GM23338 (cell line): ENCODE measurements at regions not wholly inside any gene's neighbourhood (a gene's known extent, or its start where the extent isn't known, plus 50 kb on each side); places are given as distances from the start of the nearest gene placed in this dataset.

Source experiments
- ATAC-seq: fragments of 200-7000 bp; cut with Tn5 transposase; 3 replicates; pipeline ENCODE4 v1.9.1; 2020
- DNase-seq: peaks from one replicate; pipeline ENCODE4 v3.0.0-alpha.2; 2015; ENCODE audit warnings: low spot score
- H2AFZ ChIP-seq: fragments of 200-600 bp; sonication (generic); 2 replicates; pipeline ENCODE4 v1.8.0; 2016; ENCODE audit warnings: antibody characterized with exemption, mild to moderate bottlenecking, moderate library complexity
- H3F3A ChIP-seq: fragments of 200-600 bp; sonication (generic); replicated peaks from 2 replicates; pipeline ENCODE4 v1.8.0; 2017; ENCODE audit warnings: antibody characterized with exemption, mixed run types, low read depth
- H3K27ac ChIP-seq: fragments of 200-600 bp; sonication (generic); 2 replicates; pipeline ENCODE4 v1.6.1; 2016; ENCODE audit warnings: low read depth
- H3K27me3 ChIP-seq: fragments of 200-600 bp; sonication (generic); 2 replicates; pipeline ENCODE4 v1.8.0; 2016; ENCODE audit warnings: mild to moderate bottlenecking, mixed run types, moderate library complexity; ENCODE audit not compliant: insufficient read depth
- H3K36me3 ChIP-seq: fragments of 200-600 bp; sonication (generic); 2 replicates; pipeline ENCODE4 v1.8.0; 2016; ENCODE audit warnings: mild to moderate bottlenecking; ENCODE audit not compliant: insufficient read depth
- H3K4me1 ChIP-seq: fragments of 200-600 bp; sonication (generic); 2 replicates; pipeline ENCODE4 v1.8.0; 2016; ENCODE audit warnings: mild to moderate bottlenecking, moderate library complexity; ENCODE audit not compliant: insufficient read depth
- H3K4me2 ChIP-seq: fragments of 200-600 bp; sonication (generic); 2 replicates; pipeline ENCODE4 v1.7.1; 2017; ENCODE audit warnings: mixed run types
- H3K4me3 ChIP-seq: fragments of 200-600 bp; sonication (generic); 2 replicates; pipeline ENCODE4 v1.6.1; 2016; ENCODE audit warnings: mixed run types
- H3K79me2 ChIP-seq: fragments of 200-600 bp; sonication (generic); replicated peaks from 2 replicates; pipeline ENCODE4 v1.8.0; 2017; ENCODE audit warnings: mild to moderate bottlenecking; ENCODE audit not compliant: insufficient read depth
- H3K9me2 ChIP-seq: fragments of 200-600 bp; sonication (generic); 2 replicates; pipeline ENCODE4 v1.8.0; 2017; ENCODE audit not compliant: insufficient read depth
- H4K20me1 ChIP-seq: fragments of 200-600 bp; sonication (generic); replicated peaks from 2 replicates; pipeline ENCODE4 v1.8.0; 2017; ENCODE audit warnings: mild to moderate bottlenecking; ENCODE audit not compliant: insufficient read depth
- H3K27ac Mint-ChIP-seq: 2 replicates; pipeline ENCODE4 v1.8.0; 2020; ENCODE audit warnings: inconsistent platforms, mild to moderate bottlenecking, moderate library complexity, mixed read lengths
- H3K27me3 Mint-ChIP-seq: 3 replicates; pipeline ENCODE4 v1.8.0; 2022; ENCODE audit warnings: low read depth, mild to moderate bottlenecking, moderate library complexity, mixed read lengths, inconsistent platforms; ENCODE audit not compliant: insufficient read depth, poor library complexity
- H3K36me3 Mint-ChIP-seq: 3 replicates; pipeline ENCODE4 v1.8.0; 2021; ENCODE audit warnings: low read depth, mild to moderate bottlenecking, inconsistent platforms, moderate library complexity, mixed read lengths
- H3K4me1 Mint-ChIP-seq: 3 replicates; pipeline ENCODE4 v1.8.0; 2020; ENCODE audit warnings: mild to moderate bottlenecking, inconsistent platforms, mixed read lengths
- H3K4me3 Mint-ChIP-seq: 3 replicates; pipeline ENCODE4 v1.8.0; 2021; ENCODE audit warnings: moderate library complexity, mild to moderate bottlenecking, inconsistent platforms, mixed read lengths
- H3K9me3 Mint-ChIP-seq: 3 replicates; pipeline ENCODE4 v1.8.0; 2020; ENCODE audit warnings: moderate library complexity, mild to moderate bottlenecking, inconsistent platforms, mixed read lengths
- CREB1 ChIP-seq: fragments of 250-450 bp; sonication (Bioruptor Pico); IDR thresholded peaks from 2 replicates; pipeline ENCODE4 v1.5.0; 2020; ENCODE audit warnings: low read depth, mild to moderate bottlenecking, moderate library complexity
- CTCF ChIP-seq, 2 experiments: fragments of 200-600 bp in 1 of 2; sonication (generic) in 1 of 2; conservative IDR thresholded peaks; 2 replicates each; pipeline versions ENCODE4 v1.5.1 to v1.6.1; 2016 to 2017; ENCODE audit warnings: antibody characterized with exemption in 2 of 2, low read depth in 2 of 2, mild to moderate bottlenecking in 2 of 2, moderate library complexity in 1 of 2
- EZH2 ChIP-seq: fragments of 200-600 bp; sonication (generic); IDR thresholded peaks from one replicate; pipeline ENCODE4 v1.8.0; 2017; ENCODE audit warnings: antibody characterized with exemption, mild to moderate bottlenecking, low read depth; ENCODE audit not compliant: unreplicated experiment
- EZH2phosphoT487 ChIP-seq: fragments of 200-600 bp; sonication (generic); IDR thresholded peaks from one replicate; pipeline ENCODE4 v1.8.1; 2018; ENCODE audit warnings: antibody characterized with exemption; ENCODE audit not compliant: unreplicated experiment
- NANOG ChIP-seq: IDR thresholded peaks from 2 replicates; pipeline ENCODE4 v1.6.1; 2016; ENCODE audit warnings: antibody characterized with exemption, borderline replicate concordance
- POLR2AphosphoS5 ChIP-seq: IDR thresholded peaks from 2 replicates; pipeline ENCODE4 v1.6.1; 2016; ENCODE audit warnings: antibody characterized with exemption, low read depth
- ZNF114 ChIP-seq: fragments of 250-450 bp; sonication (Bioruptor Pico); IDR thresholded peaks from 2 replicates; pipeline ENCODE4 v1.5.0; 2020; ENCODE audit warnings: mild to moderate bottlenecking, moderate library complexity
- ZNF331 ChIP-seq: fragments of 250-450 bp; sonication (Bioruptor Pico); IDR thresholded peaks from 2 replicates; pipeline ENCODE4 v1.5.0; 2020; ENCODE audit warnings: low read depth, mild to moderate bottlenecking, moderate library complexity
- TF ChIP-seq, protein P1 (sequence below): fragments of 250-450 bp; sonication (Bioruptor Pico); IDR thresholded peaks from 2 replicates; pipeline ENCODE4 v1.5.0; 2020; ENCODE audit warnings: mild to moderate bottlenecking, moderate library complexity
- TF ChIP-seq, protein P2 (sequence below): IDR thresholded peaks from 2 replicates; pipeline ENCODE4 v1.6.1; 2016; ENCODE audit warnings: antibody characterized with exemption
- TF ChIP-seq, protein P3 (sequence below): IDR thresholded peaks from one replicate; pipeline ENCODE4 v1.6.1; 2018; ENCODE audit warnings: antibody characterized with exemption; ENCODE audit not compliant: unreplicated experiment

DNA sequence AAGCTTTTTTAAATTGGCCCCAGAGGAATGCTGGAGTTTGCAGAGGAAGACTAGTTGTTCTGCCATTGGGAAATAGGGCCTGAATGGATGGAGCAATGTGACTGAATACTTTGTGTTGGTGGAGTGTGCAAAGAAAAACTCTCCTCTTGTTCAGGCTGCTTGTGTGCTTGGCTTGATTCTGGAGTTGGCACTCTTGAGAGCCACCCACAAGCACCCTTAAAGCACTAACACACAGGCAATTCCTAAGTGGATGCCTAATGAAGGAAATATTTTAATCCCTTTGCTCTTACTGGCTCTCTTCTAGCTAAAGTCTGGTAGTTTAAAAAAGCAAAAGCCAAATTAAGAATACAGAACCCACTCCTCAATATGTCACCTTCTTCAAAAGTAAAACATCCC lies 304.4 kb upstream of the C2CD4B start (continued):
- TF ChIP-seq, protein P1, sequence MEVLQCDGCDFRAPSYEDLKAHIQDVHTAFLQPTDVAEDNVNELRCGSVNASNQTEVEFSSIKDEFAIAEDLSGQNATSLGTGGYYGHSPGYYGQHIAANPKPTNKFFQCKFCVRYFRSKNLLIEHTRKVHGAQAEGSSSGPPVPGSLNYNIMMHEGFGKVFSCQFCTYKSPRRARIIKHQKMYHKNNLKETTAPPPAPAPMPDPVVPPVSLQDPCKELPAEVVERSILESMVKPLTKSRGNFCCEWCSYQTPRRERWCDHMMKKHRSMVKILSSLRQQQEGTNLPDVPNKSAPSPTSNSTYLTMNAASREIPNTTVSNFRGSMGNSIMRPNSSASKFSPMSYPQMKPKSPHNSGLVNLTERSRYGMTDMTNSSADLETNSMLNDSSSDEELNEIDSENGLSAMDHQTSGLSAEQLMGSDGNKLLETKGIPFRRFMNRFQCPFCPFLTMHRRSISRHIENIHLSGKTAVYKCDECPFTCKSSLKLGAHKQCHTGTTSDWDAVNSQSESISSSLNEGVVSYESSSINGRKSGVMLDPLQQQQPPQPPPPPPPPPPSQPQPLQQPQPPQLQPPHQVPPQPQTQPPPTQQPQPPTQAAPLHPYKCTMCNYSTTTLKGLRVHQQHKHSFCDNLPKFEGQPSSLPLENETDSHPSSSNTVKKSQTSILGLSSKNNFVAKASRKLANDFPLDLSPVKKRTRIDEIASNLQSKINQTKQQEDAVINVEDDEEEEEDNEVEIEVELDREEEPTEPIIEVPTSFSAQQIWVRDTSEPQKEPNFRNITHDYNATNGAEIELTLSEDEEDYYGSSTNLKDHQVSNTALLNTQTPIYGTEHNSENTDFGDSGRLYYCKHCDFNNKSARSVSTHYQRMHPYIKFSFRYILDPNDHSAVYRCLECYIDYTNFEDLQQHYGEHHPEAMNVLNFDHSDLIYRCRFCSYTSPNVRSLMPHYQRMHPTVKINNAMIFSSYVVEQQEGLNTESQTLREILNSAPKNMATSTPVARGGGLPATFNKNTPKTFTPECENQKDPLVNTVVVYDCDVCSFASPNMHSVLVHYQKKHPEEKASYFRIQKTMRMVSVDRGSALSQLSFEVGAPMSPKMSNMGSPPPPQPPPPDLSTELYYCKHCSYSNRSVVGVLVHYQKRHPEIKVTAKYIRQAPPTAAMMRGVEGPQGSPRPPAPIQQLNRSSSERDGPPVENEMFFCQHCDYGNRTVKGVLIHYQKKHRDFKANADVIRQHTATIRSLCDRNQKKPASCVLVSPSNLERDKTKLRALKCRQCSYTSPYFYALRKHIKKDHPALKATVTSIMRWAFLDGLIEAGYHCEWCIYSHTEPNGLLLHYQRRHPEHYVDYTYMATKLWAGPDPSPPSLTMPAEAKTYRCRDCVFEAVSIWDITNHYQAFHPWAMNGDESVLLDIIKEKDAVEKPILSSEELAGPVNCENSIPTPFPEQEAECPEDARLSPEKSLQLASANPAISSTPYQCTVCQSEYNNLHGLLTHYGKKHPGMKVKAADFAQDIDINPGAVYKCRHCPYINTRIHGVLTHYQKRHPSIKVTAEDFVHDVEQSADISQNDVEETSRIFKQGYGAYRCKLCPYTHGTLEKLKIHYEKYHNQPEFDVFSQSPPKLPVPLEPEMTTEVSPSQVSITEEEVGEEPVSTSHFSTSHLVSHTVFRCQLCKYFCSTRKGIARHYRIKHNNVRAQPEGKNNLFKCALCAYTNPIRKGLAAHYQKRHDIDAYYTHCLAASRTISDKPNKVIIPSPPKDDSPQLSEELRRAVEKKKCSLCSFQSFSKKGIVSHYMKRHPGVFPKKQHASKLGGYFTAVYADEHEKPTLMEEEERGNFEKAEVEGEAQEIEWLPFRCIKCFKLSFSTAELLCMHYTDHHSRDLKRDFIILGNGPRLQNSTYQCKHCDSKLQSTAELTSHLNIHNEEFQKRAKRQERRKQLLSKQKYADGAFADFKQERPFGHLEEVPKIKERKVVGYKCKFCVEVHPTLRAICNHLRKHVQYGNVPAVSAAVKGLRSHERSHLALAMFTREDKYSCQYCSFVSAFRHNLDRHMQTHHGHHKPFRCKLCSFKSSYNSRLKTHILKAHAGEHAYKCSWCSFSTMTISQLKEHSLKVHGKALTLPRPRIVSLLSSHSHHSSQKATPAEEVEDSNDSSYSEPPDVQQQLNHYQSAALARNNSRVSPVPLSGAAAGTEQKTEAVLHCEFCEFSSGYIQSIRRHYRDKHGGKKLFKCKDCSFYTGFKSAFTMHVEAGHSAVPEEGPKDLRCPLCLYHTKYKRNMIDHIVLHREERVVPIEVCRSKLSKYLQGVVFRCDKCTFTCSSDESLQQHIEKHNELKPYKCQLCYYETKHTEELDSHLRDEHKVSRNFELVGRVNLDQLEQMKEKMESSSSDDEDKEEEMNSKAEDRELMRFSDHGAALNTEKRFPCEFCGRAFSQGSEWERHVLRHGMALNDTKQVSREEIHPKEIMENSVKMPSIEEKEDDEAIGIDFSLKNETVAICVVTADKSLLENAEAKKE (CRISPR knock-in tag): no peak

GRCh38 chr15:62469874-62470688 lies 305.0 kb upstream of the C2CD4B start:
- ATAC-seq: peak; percentile 68
- no peaks in the 10 kb centered on the region for H4K20me1 ChIP-seq
- H2AFZ ChIP-seq: no peak overlapping the region
- H3K9me2 ChIP-seq: no peaks in the 10 kb centered on the region
- no peaks in the 10 kb centered on the region for H3K36me3 ChIP-seq
- DNase-seq: peak; percentile 51
- Mint-ChIP-seq H3K4me3 (no peak overlapping the region; the same call in 2 of the 3 replicates), H3K9me3 (no peaks in the 10 kb centered on the region), H3K4me1 (peaks cover 73% of the 10 kb centered on the region), H3K27me3 (peaks cover 1% of the 10 kb centered on the region), H3K27ac (peak overlapping the region; percentile 4), H3K36me3 (no peaks in the 10 kb centered on the region)
- H3K79me2 ChIP-seq: peaks cover 32% of the 10 kb centered on the region
- peaks cover 49% of the 10 kb centered on the region for H3K4me1 ChIP-seq
- H3K27me3 ChIP-seq: no peaks in the 10 kb centered on the region
- no peak overlapping the region for H3K4me3 ChIP-seq
- TF ChIP-seq, protein P2, sequence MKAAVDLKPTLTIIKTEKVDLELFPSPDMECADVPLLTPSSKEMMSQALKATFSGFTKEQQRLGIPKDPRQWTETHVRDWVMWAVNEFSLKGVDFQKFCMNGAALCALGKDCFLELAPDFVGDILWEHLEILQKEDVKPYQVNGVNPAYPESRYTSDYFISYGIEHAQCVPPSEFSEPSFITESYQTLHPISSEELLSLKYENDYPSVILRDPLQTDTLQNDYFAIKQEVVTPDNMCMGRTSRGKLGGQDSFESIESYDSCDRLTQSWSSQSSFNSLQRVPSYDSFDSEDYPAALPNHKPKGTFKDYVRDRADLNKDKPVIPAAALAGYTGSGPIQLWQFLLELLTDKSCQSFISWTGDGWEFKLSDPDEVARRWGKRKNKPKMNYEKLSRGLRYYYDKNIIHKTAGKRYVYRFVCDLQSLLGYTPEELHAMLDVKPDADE: no peak
- TF ChIP-seq ZNF331: no peak
- no peak for TF ChIP-seq CTCF (conservative IDR thresholded peaks at IDR 0.05; ENCODE audit: low read depth in 2 of 2)
- no peak for TF ChIP-seq NANOG
- no peak for TF ChIP-seq POLR2AphosphoS5
- TF ChIP-seq, protein P3, sequence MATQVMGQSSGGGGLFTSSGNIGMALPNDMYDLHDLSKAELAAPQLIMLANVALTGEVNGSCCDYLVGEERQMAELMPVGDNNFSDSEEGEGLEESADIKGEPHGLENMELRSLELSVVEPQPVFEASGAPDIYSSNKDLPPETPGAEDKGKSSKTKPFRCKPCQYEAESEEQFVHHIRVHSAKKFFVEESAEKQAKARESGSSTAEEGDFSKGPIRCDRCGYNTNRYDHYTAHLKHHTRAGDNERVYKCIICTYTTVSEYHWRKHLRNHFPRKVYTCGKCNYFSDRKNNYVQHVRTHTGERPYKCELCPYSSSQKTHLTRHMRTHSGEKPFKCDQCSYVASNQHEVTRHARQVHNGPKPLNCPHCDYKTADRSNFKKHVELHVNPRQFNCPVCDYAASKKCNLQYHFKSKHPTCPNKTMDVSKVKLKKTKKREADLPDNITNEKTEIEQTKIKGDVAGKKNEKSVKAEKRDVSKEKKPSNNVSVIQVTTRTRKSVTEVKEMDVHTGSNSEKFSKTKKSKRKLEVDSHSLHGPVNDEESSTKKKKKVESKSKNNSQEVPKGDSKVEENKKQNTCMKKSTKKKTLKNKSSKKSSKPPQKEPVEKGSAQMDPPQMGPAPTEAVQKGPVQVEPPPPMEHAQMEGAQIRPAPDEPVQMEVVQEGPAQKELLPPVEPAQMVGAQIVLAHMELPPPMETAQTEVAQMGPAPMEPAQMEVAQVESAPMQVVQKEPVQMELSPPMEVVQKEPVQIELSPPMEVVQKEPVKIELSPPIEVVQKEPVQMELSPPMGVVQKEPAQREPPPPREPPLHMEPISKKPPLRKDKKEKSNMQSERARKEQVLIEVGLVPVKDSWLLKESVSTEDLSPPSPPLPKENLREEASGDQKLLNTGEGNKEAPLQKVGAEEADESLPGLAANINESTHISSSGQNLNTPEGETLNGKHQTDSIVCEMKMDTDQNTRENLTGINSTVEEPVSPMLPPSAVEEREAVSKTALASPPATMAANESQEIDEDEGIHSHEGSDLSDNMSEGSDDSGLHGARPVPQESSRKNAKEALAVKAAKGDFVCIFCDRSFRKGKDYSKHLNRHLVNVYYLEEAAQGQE: no peak
- no peak for TF ChIP-seq EZH2
- TF ChIP-seq EZH2phosphoT487: no peak
- TF ChIP-seq CREB1: no peak
- no peak for TF ChIP-seq ZNF114 (CRISPR knock-in tag)
- H3F3A ChIP-seq: no peaks in the 10 kb centered on the region
- H3K4me2 ChIP-seq: no peak overlapping the region
- H3K27ac ChIP-seq: no peak overlapping the region
